ENCODE measurements at regions not wholly inside any gene's neighbourhood (a gene's known extent, or its start where the extent isn't known, plus 50 kb on each side); places are given as distances from the start of the nearest gene placed in this dataset.

DNA sequence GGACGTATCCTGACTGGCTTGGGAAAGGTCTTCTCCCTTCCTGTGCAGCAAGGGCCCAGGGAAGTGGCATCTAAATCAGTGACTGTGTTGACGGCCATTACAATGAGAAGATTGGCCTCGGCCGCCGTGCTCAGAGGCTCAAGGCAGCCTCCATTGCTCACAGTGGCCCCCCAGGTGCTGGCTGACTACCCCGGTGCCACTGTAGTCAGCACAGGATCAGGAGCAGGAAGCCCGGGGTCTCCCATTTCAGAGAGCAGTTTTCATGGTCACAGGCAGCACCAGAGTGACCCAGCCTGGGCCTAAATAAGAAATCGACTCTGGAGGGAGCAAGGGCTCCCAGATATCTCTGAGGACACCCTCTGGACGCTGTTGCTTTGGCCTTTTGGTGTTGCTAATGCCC is 219.4 kb upstream of the ARL4C start:
- no peak for TF ChIP-seq POLR2A (IDR thresholded peaks at IDR 0.05)
- TF ChIP-seq, protein P1, sequence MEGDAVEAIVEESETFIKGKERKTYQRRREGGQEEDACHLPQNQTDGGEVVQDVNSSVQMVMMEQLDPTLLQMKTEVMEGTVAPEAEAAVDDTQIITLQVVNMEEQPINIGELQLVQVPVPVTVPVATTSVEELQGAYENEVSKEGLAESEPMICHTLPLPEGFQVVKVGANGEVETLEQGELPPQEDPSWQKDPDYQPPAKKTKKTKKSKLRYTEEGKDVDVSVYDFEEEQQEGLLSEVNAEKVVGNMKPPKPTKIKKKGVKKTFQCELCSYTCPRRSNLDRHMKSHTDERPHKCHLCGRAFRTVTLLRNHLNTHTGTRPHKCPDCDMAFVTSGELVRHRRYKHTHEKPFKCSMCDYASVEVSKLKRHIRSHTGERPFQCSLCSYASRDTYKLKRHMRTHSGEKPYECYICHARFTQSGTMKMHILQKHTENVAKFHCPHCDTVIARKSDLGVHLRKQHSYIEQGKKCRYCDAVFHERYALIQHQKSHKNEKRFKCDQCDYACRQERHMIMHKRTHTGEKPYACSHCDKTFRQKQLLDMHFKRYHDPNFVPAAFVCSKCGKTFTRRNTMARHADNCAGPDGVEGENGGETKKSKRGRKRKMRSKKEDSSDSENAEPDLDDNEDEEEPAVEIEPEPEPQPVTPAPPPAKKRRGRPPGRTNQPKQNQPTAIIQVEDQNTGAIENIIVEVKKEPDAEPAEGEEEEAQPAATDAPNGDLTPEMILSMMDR (IDR thresholded peaks at IDR 0.05), result no peak
- no peak for TF ChIP-seq POLR2AphosphoS5 (IDR thresholded peaks at IDR 0.05)

All from suprapubic skin (tissue), 4 donors.